ENCODE measurements at regions not wholly inside any gene's neighbourhood (a gene's known extent, or its start where the extent isn't known, plus 50 kb on each side); places are given as distances from the start of the nearest gene placed in this dataset.

DNA sequence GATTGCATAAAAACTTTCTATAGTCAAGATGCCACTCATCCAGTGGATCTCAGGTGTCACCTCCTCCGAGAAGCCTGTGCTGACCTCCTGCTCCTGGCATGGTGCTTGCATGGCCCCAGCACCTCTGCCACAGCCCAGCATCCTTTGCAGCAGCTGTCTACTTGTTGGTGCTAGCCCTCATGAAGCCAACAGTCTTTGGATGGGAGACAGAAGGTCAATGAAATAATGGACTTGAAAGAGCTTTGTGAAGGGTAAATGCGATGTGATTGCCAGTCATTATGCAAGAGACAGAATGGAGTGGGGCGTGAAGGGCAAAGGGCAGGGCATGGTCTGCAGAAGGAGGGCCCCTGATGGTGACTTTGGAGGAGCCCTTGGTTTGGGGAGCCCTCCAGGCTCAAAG lies 63.0 kb upstream of the CLMN start:
- H3K27me3 Mint-ChIP-seq (ENCODE audit: insufficient read depth, unreplicated experiment), result no peaks in the 10 kb centered on the region
- no TSS peak for BruUV-seq (replicated peaks)
- no peaks in the 10 kb centered on the region for H3K4me1 Mint-ChIP-seq (ENCODE audit: insufficient read depth, unreplicated experiment)
- TF ChIP-seq, protein P1, sequence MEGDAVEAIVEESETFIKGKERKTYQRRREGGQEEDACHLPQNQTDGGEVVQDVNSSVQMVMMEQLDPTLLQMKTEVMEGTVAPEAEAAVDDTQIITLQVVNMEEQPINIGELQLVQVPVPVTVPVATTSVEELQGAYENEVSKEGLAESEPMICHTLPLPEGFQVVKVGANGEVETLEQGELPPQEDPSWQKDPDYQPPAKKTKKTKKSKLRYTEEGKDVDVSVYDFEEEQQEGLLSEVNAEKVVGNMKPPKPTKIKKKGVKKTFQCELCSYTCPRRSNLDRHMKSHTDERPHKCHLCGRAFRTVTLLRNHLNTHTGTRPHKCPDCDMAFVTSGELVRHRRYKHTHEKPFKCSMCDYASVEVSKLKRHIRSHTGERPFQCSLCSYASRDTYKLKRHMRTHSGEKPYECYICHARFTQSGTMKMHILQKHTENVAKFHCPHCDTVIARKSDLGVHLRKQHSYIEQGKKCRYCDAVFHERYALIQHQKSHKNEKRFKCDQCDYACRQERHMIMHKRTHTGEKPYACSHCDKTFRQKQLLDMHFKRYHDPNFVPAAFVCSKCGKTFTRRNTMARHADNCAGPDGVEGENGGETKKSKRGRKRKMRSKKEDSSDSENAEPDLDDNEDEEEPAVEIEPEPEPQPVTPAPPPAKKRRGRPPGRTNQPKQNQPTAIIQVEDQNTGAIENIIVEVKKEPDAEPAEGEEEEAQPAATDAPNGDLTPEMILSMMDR (IDR thresholded peaks at IDR 0.05; ENCODE audit: unreplicated experiment), result no peak
- ChIA-PET CTCF (interaction anchor here (0.7 kb wide), 1 partner anchor 1041 kb away, joined by 4 read pairs; no protein-coding TSS in a partner anchor), POLR2A (no interaction called here)
- H3K4me3 Mint-ChIP-seq (ENCODE audit: unreplicated experiment), result no peak overlapping the region
- no peak overlapping the region for H3K27ac Mint-ChIP-seq (ENCODE audit: low read depth, unreplicated experiment)
- H3K36me3 Mint-ChIP-seq (ENCODE audit: insufficient read depth, unreplicated experiment), result peaks cover 6% of the 10 kb centered on the region
- peaks cover 26% of the 10 kb centered on the region for H3K9me3 Mint-ChIP-seq (ENCODE audit: unreplicated experiment)
- intact Hi-C loops (cut with micrococcal nuclease), result no loop called here
- no peak for DNase-seq (ENCODE audit: unreplicated experiment)

DNA sequence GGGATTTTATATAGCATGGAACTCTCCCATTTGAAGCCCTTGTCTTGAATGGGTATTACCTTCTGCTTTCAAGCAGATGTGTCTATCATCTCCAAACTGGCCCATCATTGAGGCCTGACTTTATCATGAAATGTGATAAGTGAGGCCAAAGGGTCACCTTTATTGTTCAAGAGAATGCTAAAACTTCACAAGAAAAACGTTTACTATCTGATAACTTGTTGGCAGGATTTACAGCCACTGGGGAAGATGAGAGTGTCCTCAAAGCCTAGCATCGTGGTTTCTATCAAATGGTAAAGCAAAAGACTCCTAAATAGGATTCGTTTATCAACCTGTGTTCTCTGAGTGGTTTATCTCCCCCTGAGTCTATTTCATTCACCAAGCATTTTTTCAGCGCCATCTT lies 62.0 kb upstream of the CLMN start:
- H3K4me1 Mint-ChIP-seq (ENCODE audit: insufficient read depth, unreplicated experiment), result no peaks in the 10 kb centered on the region
- peaks cover under 1% of the 10 kb centered on the region for H3K27me3 Mint-ChIP-seq (ENCODE audit: insufficient read depth, unreplicated experiment)
- H3K36me3 Mint-ChIP-seq (ENCODE audit: insufficient read depth, unreplicated experiment), result peaks cover 6% of the 10 kb centered on the region
- POLR2A ChIA-PET, result interaction anchor here (0.6 kb wide), 1 partner anchor 30 kb away, joined by 3 read pairs; no protein-coding TSS in a partner anchor
- TF ChIP-seq, protein P1 (IDR thresholded peaks at IDR 0.05; ENCODE audit: unreplicated experiment), result no peak
- H3K27ac Mint-ChIP-seq (ENCODE audit: low read depth, unreplicated experiment), result no peak overlapping the region
- no peak overlapping the region for H3K4me3 Mint-ChIP-seq (ENCODE audit: unreplicated experiment)
- intact Hi-C loops (cut with micrococcal nuclease), result no loop called here
- CTCF ChIA-PET, result interaction anchor here (0.6 to 0.7 kb wide), 3 partner anchors 160 to 1117 kb away, joined by 3 to 4 read pairs (median 3); no protein-coding TSS in a partner anchor
- no TSS peak for BruUV-seq (replicated peaks)
- DNase-seq (ENCODE audit: unreplicated experiment), result no peak
- H3K9me3 Mint-ChIP-seq (ENCODE audit: unreplicated experiment), result peaks cover 26% of the 10 kb centered on the region

DNA sequence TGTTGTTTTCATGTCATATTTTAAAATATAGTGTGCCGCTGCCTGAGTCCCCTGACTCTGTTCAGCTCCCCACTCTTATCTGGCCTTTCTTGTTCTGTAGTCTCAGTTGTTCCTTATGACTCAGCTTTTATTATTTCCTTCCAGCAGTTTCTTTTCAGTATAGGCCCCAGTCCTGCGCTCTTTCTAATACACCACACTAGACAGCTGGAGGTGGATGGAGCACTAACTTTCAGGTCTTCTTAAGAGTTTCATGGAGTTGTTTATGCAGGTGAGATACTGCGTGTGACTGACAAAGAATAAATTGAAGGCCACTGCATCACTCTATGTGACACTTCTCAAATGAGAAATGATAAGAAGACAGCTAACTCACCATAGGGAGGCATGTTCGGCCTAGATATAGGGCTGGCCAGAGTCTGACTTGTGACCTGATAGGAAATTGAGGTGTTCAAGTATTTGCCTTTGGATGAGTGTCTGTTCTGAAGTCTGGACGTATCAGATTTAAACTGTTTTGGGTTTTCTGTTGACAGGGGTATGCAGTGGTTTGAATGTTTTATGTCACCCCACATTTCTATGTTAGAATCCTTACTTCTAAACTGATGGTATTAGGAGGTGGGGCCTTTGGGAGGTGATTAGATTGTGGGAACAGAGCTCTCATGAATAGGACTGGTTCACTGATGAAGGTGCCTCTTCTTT lies 60.8 kb upstream of the CLMN start:
- intact Hi-C loops (cut with micrococcal nuclease), result no loop called here
- TF ChIP-seq, protein P1 (IDR thresholded peaks at IDR 0.05; ENCODE audit: unreplicated experiment), result no peak
- POLR2A ChIA-PET, result no interaction called here
- Mint-ChIP-seq H3K27ac (ENCODE audit: low read depth, unreplicated experiment) (no peak overlapping the region), H3K9me3 (ENCODE audit: unreplicated experiment) (peaks cover 26% of the 10 kb centered on the region), H3K4me3 (ENCODE audit: unreplicated experiment) (no peak overlapping the region), H3K36me3 (ENCODE audit: insufficient read depth, unreplicated experiment) (peaks cover 6% of the 10 kb centered on the region), H3K4me1 (ENCODE audit: insufficient read depth, unreplicated experiment) (no peaks in the 10 kb centered on the region), H3K27me3 (ENCODE audit: insufficient read depth, unreplicated experiment) (peaks cover 13% of the 10 kb centered on the region)
- BruUV-seq (replicated peaks), result no TSS peak
- no peak for DNase-seq (ENCODE audit: unreplicated experiment)
- CTCF ChIA-PET, result no interaction called here

DNA sequence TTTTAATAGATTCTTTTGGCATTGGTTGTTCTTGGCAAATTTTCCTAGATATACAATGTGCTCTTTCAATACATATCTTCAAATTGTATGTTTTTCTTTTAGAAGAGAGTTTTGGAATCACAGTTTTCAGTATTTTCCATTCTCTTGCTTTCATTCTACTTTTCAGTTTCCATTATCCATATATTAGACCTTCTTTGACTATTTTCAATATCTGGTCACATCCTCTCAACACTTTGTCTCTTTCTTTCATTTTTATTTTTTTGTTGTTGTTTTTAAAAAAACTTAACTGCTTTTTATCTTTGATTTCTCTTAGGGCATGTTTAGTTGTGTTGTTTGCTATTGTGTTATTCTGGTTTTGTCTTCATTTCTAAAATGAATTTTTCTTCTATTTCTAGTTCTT lies 59.9 kb upstream of the CLMN start:
- peaks cover 26% of the 10 kb centered on the region for H3K9me3 Mint-ChIP-seq (ENCODE audit: unreplicated experiment)
- DNase-seq (ENCODE audit: unreplicated experiment), result no peak
- no peaks in the 10 kb centered on the region for H3K4me1 Mint-ChIP-seq (ENCODE audit: insufficient read depth, unreplicated experiment)
- ChIA-PET POLR2A (no interaction called here), CTCF (no interaction called here)
- H3K27ac Mint-ChIP-seq (ENCODE audit: low read depth, unreplicated experiment), result no peak overlapping the region
- TF ChIP-seq, protein P1 (IDR thresholded peaks at IDR 0.05; ENCODE audit: unreplicated experiment), result no peak
- intact Hi-C loops (cut with micrococcal nuclease), result no loop called here
- H3K27me3 Mint-ChIP-seq (ENCODE audit: insufficient read depth, unreplicated experiment), result peaks cover 21% of the 10 kb centered on the region
- H3K36me3 Mint-ChIP-seq (ENCODE audit: insufficient read depth, unreplicated experiment), result peaks cover 6% of the 10 kb centered on the region
- H3K4me3 Mint-ChIP-seq (ENCODE audit: unreplicated experiment), result no peak overlapping the region
- no TSS peak for BruUV-seq (replicated peaks)
